ENCODE measurements at regions not wholly inside any gene's neighbourhood (a gene's known extent, or its start where the extent isn't known, plus 50 kb on each side); places are given as distances from the start of the nearest gene placed in this dataset.

DNA sequence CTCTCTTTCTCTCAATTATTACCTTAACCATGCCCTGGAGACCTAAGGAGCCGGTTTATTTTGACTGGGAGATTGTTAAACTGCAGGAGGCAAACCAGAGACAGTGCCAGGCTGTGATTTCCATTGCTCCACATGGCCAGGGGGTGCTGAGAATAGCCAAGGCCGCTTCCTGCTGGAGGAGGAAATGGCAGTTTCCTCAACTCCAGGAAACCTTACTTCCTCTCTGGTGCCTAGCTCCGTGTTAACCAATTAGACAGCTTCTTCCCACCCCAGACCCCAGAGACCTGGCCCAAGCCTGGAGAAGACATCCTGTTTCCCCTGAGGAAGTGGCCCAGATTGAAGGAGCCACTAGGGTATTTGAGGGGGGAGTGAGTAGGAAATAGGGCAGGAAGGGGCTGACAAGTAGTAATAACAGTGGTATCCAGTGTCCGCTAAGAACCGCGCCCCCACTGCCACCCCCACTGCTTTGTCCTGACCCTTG, 161.2 kb downstream of the PLPP3 start:
- no peak for DNase-seq (ENCODE audit: low spot score)

DNA sequence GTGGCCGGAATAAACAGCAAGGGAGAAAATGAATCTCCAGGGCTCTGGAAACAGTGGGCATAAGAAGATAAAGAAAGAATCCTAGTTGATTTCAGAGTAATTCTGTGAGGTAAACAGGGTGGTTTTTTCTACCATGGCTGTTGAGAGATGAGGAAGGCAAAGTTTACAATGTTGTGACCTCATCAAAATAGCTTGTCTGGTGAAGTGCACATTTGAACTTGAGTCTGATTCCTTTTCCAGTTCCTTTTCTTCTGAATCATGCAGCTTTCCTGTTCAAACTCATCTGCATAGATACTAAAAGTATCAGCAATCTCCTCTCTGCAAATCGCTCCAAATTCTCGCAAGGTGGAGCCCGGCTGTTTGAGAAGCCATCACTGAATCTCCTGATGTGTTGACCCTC, 161.7 kb downstream of the PLPP3 start:
- no peak for DNase-seq (ENCODE audit: low spot score)

DNA sequence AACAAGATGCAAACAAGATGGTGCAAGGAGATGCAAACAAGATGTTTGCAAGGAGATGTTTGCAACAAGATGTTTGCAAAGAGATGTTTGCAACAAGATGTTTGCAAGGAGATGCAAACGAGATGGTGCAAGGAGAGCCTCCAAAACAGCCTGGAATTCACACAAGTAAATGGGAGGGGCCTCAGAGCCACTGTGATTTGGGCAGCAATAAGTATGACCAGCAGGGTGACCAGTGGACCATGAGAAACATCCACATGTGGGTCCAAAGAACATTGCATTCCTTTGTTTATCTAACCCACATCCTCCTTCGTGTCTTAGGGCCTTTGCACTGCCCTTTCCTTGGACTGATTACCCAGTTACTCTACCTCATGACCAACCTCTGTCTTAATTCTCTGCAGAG, 162.9 kb downstream of the PLPP3 start:
- DNase-seq (ENCODE audit: low spot score), result no peak

DNA sequence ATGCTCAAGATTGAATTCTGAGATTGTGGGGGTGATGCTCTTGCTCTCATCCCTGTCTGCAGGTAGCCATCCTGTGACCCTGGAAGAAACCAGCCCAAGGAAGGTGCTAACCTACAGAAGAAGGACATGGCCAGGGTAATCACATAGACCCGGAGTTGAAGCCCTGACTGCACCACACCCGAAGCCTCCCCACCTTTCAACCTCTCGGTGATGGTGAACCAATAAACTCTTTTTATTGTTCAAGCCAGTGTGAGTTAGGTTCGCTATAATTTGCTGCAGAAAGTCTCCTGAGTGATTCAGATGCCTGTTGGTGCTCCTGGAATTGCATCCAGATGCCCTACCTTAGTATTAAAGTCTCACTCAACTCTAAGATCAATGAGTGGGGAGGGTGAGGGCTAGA, 163.6 kb downstream of the PLPP3 start:
- DNase-seq (ENCODE audit: low spot score), result no peak

DNA sequence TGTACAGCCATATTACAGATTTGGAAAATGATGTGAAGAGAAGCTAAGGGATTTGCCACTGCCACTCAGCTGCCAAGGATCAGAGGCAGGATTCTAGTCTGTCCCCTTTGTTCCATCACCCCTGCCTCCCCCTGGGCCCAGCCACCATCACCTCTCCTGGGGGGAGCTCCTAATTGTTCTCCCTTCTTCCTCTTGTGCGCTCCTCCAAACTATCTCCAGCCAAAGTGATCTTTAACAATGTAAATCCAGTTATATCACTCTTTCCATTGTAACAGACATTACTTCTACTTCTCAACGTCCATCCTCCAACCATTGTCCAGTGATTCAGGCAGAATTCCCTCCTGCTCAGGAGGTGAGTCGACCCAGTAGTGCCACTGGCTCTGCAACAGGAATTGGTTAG, 164.1 kb downstream of the PLPP3 start:
- no peak for DNase-seq (ENCODE audit: low spot score)

DNA sequence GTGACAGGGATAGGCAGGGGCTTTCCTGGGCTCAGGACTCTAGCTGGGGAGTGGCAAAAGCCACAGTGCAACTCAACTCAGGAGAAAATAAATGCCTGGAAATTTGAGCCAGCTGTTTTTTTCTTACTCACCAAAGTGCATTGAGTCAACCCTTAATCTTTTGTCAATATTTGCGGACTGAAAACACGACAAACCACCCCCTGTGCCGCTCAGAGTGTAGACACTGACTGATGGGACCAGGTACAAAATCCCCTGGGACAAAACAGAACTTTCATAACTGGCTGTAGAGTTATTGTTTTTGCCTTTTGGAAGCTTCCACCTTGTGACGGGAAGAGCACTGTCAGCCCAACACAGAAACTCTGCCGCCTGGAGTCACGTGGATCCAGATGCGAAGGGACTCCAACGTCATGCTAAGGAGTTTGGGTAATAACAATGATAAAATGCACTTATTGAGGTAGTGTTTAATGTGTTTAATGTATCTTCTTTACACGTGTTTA, 164.6 kb downstream of the PLPP3 start:
- DNase-seq (ENCODE audit: low spot score), result no peak

DNA sequence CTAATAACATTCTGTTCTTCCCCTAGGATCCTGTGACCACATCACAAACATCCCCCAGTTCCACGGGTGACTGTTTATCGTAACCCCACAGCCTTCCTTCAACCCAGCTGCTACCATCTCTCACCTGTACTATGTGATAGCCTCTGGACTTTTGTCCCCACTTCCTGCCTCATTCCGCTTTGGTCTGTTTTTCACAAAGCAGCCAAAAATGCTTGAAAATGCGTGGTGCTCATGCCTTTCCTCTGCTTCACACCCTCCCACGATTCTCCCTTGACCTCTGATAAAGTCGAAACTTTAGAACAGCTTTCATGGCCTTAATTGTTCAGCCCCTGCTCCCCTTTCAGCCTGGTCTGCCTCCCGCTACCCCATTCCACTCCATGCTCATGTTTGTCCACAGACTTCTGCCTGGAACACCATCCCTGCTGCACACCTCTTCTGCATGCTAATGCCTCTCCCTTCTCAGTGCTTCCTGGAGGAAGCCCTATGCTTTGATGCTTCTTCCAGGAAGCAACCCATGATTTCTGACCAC, 165.6 kb downstream of the PLPP3 start:
- no peak for DNase-seq (ENCODE audit: low spot score)

DNA sequence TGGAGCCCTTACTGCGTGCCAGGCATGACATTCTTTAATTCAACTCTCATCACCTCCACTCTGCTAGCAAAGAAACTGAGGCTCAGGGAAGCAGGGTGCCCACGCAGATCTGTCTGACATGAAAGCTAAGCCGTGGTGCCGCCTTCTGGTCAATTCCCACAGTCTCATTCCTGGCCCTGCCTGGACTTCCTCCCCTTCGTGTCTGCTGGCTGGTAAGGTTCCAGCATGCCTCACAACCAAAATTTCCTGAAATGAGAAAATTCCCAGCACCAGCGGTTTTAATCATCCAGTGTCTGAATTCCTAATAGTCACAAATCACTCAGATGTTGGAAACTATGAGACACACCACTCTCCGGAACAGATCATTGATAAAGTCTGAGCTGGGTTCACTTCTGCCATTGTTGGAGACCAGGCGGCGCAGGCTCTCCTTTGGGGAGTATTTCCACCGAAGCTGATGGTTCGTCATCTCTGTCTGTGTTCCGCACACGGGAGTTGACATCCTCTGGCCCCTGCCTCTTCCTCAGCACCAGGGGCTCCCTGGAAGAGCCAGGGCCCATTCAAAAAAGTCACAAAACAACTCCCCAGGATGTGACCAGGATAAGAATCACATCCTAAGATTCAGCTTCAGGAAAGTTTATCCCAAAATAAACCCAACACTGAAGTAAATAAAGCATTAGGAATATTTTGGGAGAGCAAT, 167.7 kb downstream of the PLPP3 start:
- DNase-seq (ENCODE audit: low spot score), result no peak

DNA sequence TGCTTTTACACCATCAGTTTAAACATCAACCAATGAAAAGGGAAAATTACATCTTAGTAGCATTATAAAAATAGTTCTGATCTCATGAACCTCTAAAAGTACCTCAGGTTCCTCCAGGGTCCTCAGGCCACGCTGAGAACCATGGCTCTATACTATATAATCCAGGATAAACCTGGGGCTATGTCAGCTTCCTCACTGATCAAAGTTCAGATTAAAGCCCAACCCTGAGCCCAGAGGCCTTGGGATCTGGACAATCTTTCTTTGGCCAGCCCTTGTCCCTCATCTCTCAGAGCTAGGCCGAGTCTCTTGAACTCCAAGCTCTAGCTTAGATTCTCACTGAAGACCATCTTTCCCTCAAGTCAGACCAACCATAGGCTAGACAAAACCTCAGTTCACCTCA, 168.3 kb downstream of the PLPP3 start:
- DNase-seq (ENCODE audit: low spot score), result no peak

DNA sequence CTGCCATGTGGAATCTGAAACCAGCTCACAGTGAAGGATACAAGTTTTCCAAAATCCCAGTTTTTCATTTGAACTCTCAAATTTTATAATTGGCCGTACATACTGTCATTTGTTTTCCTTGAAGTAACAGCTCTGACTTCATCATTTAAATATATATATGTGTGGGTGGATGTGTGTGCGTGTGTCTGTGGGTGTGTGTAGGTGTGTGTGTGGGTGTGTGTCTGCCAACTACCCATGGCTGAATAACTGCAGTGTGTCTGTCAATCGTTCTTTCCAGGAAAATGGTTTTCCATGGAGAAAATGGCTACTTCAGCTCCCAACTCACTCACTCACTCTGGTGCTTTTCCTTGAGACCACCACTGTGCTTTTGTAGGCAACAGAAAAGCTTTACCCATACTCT, 169.0 kb downstream of the PLPP3 start:
- DNase-seq (ENCODE audit: low spot score), result no peak

DNA sequence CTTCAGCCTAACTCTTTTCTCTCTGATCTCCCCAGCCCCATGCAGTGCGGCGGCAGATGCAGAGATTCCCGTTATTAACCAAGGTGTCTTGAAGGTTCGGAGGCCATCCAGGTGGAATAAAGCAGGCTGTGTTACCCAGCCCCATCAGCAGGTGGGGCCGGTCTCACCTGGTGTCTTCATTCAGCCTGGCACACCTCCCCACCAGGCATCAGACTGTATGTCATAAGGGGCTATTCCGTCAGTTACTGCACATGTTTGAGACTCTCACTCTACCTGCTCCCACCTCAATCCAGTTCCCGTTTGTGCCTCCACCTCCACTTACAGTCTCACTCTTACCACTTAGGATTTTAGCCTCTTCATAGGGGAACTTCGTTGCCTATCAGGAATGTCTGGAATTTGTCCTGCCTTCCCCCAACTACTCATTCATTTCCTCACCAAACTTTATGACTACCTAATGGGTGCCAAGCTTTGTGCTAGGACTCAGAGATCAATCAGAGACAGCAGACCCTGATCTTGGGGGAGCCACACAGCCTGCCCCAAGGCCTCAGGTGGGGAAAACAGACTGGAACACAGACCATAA, 170.2 kb downstream of the PLPP3 start:
- no peak for DNase-seq (ENCODE audit: low spot score)

DNA sequence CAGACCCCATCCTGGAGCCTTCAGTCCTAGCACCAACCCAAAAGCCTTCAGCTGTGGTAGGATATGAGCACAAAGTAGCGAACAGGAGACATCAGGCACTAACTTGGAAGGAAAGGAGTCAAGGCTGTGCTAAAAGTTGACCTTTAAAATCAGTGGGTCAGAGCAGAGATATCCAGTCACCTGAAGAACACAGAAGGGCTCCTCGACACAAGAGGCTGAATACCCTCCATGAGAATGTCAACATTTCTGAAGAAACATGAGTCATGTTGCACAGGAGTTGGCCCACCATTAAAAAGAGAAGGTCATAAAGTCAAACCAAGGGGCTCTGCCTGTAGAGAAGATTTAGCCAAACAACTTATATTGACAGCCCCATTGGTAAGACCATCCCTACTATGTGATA, 172.5 kb downstream of the PLPP3 start:
- no peak for DNase-seq (ENCODE audit: low spot score)

DNA sequence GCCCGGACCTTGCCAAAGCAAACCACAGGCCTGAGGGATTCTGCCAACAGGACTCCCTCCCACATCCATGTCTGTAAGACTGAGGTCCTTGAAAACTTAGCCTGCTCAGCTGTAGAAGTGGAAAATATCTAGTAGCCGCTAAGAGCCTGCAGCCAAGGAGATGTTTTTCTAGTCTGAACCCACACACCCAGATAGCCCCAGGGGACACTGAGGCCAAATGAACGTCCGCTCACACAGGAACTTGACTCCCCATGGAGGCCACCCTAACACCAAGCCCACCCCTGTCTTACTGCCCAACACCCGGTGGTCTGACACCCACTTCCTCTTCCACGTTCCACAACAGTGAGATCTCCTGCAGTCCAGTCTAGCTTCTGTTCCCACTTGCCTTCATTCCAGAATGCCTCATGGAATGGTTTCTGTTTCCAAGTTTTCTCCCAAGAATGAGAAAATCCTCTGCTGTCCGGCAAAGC, 174.8 kb downstream of the PLPP3 start:
- no peak for DNase-seq (ENCODE audit: low spot score)

DNA sequence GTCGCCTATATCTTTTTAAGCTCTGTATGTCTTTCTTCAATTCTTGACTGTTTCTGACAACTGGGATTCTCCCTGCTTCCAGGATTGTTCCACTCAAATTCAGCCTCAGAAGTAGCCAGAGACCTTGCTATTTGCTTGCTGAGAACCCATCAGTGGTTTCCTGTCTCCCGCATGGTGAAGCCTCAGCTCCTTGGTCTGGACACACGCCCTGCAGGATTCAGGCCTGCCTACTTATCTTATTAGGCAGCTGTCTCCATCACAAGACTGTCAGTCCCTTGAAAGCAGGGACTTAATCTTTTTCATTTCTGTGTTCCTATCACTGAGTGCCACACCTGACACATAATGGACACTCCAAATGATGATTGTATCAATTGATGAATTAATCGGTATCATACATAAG, 175.3 kb downstream of the PLPP3 start:
- no peak for DNase-seq (ENCODE audit: low spot score)

DNA sequence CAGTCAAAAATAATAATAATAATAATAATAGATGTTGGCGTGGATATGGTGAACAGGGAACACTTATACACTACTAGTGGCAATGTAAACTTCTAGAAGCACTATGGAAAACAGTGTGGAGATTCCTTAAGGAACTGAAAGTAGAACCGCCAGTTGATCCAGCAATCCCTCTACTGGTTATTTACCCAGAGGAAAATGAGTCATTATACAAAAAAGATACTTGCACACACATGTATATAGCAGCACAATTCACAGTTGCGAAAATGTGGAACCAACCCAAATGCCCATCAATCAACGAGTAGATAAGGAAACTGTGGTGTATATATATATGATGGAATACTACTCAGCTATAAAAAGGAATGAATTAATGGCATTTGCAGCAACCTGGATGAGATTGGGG, 176.0 kb downstream of the PLPP3 start:
- no peak for DNase-seq (ENCODE audit: low spot score)

DNA sequence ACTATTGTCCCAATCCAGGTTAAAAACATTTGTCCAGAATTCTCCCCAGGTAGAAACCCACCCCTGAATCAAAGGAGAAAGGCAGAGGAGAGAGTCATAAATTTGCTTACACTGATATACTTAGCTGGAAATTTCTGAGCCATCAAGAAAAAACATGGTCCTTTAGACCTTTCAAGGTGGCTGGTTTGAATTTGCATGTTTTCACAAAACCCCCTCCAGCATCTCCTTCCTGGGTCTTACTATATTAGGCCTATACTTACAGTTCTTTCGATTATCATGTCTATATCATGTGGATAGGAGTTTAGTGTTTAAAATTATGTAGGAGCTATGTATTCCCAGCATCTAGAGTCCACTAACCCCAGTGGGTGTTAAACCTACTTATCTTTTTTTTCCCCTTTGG, 178.2 kb downstream of the PLPP3 start:
- DNase-seq (ENCODE audit: low spot score), result no peak

DNA sequence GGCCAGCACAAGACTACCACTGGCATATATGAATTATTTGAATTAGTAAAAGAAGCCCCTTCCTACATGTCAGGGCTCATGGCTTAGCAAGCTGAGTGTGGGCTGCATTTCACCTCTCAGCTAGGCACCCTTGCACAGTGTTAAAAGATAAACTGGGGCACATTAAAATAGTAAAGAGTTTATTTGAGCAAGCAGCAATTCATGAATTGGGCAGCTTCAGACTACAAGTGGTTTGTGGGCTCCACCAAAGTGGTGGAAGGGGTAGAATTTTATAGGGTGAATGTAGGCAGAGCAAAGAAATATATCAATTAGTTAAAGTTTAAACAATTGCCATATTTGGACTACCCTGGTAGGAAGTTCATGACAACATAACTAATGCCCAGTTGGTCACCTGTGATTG, 178.8 kb downstream of the PLPP3 start:
- no peak for DNase-seq (ENCODE audit: low spot score)

DNA sequence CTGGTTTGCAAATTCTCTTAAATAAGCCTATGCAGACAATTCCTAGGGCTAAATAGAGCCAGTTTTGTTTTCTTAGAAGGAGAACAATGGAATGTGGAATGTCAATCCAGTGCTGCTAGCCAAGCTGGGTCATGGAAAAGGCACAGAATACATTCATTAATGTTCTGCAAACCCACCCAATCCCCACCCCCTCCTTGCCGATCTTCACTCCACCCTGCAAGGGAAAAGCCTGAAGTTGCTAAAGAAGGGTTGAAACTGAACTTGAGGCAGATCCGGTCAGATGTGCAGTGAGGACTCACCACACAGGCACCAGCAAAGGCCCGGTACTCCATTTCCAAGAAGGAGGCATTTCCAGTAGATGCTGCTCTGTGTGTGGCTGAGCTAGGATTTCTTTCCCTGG, 179.6 kb downstream of the PLPP3 start:
- no peak for DNase-seq (ENCODE audit: low spot score)

DNA sequence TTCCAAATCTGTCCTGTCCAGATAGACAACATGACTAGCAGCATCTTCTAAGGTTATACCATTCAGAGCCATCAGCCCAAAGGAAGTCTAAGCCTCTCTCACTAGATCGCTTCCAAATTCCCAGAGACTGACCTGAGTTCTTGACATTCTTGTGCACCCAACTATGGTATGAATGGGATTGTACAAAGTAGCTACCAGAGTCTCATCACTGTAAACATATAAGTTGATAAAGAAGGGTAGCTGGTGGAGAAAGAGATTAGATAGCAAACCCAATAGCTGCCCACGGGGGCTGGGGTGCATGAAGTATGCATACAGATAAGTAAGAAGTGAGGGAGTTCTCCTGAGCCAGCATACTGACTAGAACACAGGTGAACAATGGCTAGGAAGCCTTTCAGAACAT, 180.0 kb downstream of the PLPP3 start:
- DNase-seq (ENCODE audit: low spot score), result no peak

DNA sequence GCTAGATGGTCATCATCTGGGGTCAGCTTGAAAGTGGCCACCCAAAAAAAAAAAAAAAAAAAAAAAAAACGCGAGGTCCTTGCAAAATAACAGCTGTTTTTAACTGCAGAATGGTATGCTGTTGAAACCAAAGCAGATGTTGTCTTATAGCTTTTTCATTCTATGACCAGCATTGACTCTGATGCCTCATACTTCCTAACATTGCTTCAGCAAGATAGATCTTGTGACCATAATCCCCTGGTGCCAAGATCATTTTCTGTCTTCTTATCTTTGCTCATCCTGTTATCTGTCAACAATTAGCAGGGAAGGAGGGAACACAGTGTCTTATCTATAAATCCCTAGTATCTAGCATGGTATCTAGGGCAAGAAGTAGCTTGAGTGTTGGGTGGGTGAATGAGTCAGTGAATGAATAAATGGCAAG, 181.5 kb downstream of the PLPP3 start:
- no peak for DNase-seq (ENCODE audit: low spot score)

DNA sequence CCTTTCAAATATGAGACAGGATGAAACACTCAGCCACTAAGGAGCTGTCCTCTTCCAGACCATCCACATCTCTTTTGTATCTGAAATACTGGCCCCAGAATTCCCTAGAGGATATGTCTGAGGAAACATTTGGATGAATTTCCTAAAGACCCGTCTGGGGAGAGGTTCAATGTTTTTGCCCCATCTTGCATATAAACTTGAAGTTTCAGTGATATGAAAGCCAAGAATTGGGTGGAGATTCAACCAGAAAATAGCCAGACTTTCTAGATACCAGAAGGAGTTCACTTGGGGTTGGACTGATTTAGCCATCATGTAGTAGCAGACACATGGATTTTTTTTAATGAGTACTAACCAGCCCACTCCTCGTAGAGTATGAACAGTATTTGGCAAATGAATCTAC, 182.0 kb downstream of the PLPP3 start:
- no peak for DNase-seq (ENCODE audit: low spot score)

DNA sequence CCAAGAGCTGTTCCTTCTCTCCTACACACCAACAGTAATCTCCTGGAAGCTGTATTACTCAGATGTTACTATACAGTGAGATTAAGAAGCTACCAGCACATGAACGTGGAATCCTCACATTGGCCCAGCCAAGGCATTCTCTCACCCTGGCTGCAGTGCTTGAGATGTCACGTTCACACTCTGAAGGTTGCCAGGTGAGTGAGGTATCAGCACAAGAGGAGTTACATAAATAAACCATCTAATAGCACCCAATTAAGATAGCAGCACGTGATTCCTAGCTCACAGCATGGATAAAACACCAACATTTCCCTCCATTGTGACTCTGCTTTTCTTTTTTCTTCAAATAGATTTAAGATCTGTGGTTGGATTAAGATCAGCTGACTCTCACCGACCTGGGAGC, 182.8 kb downstream of the PLPP3 start:
- no peak for DNase-seq (ENCODE audit: low spot score)

DNA sequence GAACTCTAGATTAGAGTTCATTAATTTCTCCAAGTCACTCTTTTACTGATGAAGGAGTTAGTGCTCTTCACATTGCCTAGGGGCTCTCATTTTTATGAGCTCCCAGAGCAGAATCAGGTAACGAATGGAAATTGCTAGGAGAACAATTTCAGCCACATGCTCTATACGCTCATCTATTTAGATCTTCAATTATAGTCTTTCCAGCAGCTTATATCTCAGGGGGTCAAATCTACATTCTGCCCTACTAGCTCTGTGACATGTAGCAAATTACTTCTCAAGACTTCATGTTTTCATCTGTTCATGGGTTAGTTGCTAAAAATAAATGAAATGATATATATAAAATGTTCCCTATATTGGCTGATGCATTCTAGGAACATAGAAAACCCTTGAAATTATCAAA, 183.6 kb downstream of the PLPP3 start:
- no peak for DNase-seq (ENCODE audit: low spot score)

Data from A172 (cell line).